Activated T-cell treated with anti-CD3 and anti-CD28 coated beads, Interleukin-2, amount 50 U/mL, for 1 hour (primary cell): ENCODE measurements at regions not wholly inside any gene's neighbourhood (a gene's known extent, or its start where the extent isn't known, plus 50 kb on each side); places are given as distances from the start of the nearest gene placed in this dataset.
"Not testable (repeated sequence)": the region's sequence is repeated elsewhere in the genome, so short reads cannot be mapped to it uniquely, and the experiment has no call there.

ENCODE experiments used
- DNase-seq: peaks from one replicate; pipeline ENCODE4 v3.0.0-alpha.2; 2020

DNA sequence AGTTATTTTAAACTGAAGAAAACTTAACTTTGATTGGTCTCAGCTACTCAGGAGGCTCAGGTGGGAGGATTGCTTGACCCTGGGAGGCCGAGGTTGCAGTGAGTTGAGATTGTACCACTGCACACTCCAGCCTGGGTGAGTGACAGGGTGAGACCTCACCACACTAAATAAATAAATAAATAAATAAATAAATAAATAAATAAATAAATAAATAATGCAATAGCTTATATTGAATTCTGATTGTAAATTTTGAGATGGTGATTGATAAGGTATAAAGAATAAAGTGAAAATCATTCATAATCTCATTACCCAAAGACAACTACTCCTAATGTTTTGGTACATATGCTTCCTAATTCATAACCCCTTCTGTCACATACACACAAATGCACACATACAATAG is 58.1 kb downstream of the TUBA3C start:
- no peak for DNase-seq

DNA sequence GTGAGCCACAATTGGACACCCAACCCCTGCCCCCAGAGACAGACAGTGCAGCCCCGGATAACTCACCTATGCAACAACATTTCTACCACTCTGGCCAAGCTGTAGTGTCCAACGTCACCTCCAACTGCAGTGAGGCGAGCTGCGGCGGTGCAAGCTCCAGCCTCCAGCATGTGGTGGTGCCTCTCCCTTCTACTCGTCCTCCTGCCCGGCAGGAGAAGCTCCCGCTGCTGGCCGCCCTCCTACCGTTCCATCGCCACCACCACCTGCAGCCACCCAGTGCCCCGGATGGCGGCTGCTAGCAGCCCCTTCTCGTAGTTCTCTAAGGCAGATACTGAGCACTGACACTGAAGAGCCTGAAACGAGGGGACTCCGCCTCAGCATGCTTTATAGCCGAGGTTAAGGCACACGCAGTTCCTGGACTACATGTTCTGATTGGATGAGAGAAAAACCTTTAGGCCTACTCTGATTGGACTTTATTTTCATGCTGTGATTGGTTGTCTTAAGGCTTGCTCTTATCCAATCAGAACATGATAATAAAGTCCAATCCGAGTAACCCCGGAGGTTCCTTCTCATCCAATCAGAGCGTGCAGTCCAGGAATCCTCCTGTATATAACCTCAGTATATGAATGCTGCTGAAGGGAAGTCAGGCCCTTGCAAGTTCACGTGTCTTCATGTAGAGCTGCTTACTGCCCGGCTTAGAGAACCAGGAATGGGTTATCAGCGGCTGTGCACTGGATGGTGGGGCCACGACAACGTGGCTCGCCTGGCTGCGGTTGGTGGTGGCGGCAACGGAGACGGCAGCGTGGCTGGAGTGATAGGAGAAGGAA is 63.5 kb downstream of the TUBA3C start:
- DNase-seq = no peak

DNA sequence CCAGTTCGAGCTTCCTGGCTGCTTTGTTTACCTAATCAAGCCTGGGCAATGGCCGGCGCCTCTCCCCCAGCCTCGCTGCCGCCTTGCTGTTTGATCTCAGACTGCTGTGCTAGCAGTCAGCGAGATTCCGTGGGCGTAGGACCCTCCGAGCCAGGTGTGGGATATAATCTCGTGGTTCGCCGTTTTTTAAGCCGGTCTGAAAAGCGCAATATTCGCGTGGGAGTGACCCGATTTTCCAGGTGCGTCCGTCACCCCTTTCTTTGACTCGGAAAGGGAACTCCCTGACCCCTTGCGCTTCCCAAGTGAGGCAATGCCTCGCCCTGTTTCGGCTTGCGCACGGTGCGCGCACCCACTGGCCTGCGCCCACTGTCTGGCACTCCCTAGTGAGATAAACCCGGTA is 72.4 kb downstream of the TUBA3C start:
- not testable (repeated sequence) for DNase-seq

DNA sequence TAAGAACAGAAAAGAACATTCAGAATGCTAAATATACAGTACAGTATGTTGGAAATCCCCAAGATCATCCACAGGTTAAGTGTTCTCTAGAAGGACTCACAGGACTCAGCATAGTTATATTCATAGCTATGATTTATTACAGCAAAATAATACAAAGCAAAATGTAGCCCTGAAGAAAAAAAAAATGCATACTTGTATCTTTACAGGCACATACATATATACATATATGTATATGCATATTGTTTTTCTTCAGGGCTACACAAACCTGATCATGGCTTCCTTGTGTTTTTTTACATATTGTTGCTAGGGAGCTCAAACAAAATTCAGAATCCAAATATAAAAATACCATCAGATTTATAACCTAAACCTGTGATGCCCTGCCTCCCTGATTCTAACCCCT is 78.5 kb downstream of the TUBA3C start:
- DNase-seq = no peak

DNA sequence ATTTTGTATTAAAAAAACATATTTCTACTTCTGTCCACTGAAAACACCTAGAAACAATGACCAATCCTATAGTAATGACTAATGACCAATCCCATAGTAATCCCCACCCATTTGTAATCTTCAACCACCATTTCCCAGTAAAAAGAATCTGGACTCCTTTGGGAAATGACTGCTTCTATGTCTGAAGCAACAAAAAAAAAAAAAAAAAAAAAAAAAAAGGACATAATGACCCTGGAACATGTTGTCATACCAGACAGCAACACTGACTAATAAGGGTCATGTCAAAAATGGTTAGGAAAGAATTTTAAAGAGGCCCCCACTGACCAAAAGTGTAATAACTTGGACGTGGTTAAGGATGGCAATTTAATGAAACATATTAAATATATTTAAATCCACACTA is 88.3 kb downstream of the TUBA3C start:
- no peak for DNase-seq

- no peak for DNase-seq
Measured at GRCh38 chr13:19090495-19090894, 91.1 kb downstream of the TUBA3C start.

DNA sequence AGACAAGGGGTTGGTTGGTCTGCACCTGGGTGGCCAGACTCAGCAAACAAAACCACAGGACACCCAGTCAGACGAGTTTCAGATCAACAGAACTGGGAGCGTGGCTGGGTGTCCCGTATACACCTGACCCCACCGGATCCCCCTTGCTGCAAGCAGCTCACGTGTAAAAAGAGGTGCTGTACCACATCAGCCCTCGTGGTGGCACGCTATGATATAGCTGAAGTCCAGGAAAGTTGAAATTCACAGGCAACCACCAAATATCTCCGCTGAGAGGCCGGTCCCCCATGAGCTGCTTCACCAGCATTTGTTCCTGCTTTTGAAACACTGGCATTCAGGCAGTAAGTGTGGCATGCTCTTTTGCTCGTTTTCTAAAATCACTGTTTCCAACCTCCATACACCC is 92.3 kb downstream of the TUBA3C start:
- DNase-seq = no peak

- DNase-seq = no peak
Measured at GRCh38 chr13:19088416-19088815, 93.2 kb downstream of the TUBA3C start.

- no peak for DNase-seq
Measured at GRCh38 chr13:19085876-19086275, 95.7 kb downstream of the TUBA3C start.

- no peak for DNase-seq
Measured at GRCh38 chr13:19085258-19085657, 96.4 kb downstream of the TUBA3C start.

- no peak for DNase-seq
Measured at GRCh38 chr13:19083340-19083739, 98.3 kb downstream of the TUBA3C start.

GRCh38 chr13:19075418-19075817 is 106.2 kb downstream of the TUBA3C start:
- no peak for DNase-seq

DNA sequence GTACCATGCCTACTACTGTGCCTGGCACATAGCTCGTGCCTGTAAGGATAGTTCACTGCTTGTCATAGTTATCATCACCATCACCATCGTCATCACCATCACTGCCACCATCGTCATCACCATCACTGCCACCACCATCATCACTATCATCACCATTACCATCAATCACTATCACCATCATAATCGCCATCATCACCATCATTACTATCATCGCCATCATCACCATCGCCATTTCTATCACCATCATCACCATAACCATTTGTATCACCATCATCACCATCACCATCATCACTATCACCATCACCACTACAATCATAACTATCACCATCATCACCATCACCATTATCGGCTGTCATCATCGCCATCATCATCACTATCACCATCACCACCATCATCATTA is 107.1 kb downstream of the TUBA3C start:
- DNase-seq = no peak

DNA sequence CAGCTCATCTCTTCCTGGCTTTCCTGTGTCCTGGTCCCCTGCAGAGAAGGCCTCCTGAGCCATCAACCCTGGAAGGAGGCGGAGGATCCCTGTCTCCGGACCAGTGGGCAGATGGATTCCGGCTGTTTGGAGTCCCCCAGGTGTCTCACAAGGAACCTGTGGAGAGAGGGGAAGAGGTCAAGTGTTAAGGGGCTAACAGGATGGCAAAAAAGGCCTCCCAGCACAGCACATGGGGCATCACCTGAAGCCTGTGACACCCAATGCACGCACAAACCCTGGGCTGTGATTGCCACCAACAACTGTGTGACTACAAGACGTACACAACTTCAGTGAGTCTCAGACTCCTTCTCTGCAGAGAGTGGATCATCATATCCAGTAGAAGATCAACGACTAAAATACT is 107.5 kb downstream of the TUBA3C start:
- not testable (repeated sequence) for DNase-seq

DNA sequence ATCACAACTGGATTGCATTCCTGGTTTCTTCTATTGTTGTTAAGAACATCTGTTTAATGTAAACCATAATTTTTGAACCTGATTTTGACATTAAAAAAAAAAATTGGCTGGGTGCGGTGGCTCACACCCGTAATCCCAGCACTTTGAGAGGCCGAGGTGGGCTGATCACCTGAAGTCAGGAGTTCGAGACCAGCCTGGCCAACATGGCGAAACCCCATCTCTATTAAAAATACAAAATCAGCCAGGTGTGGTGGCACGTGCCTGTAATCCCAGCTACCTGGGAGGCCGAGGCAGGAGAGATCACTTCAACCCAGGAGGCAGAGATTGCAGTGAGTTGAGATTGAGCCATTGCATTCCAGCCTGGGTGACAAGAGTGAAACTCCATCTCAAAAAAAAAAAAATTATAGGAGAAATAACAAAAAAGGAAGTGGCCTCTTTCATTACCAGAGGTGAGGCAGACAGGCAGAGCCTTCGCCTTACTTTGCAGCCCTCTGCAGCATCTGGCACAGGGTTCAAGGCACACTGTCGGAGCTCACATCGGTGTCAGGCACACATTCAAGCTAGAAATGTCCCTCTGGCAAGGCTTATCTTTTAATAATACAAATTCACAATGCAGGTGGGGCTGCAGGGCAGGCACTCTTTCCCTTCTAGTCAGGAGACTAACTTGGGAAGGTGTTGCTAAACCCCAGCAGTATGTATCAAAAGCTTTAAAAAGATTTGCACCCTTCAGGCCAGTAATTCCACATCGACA is 108.5 kb downstream of the TUBA3C start:
- not testable (repeated sequence) for DNase-seq

DNA sequence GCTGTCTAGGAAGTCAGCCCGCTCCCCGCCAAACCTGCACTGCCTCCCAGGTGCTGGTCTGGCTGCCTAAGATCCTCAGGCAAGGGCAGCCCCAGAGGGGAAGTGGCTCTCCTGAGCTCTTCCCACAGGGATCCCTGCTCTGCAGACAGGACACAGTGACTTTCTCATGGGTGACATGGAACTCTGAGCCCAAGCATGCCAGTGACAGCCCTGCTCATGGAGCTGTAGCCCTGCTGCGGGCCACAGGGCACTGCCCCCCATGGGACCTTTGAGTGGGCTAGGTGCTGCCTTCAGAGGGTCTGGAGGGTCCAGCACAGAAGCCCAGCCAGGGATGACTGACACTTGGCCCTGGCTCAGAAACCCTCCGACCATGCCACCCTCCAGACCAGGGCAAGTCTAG is 109.1 kb downstream of the TUBA3C start:
- DNase-seq = no peak

- DNase-seq = no peak
Measured at GRCh38 chr13:19071161-19071936, 110.3 kb downstream of the TUBA3C start.

- DNase-seq = no peak
Measured at GRCh38 chr13:19070398-19070735, 111.3 kb downstream of the TUBA3C start.

GRCh38 chr13:19069684-19070397 is 111.8 kb downstream of the TUBA3C start:
- DNase-seq = no peak

DNA sequence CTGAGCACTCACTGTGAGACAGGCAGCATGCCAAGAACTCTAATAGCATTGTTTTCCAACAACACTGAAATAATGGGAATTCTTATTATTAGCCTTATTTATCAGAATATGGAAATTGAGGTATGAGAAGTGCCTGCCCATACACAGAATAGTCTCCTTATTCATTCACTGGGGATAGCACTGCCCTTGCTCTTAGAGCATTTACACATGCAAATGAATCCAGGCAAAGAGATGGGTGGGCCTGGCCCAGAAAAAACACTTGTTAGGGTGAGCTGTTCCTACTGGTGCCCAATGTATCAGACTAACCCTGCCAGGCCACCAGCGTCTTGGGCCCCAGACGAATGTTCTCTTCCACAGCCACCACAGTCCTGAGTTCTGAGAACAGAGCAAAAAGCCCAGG is 112.9 kb downstream of the TUBA3C start:
- no peak for DNase-seq

GRCh38 chr13:19067767-19068166 is 113.9 kb downstream of the TUBA3C start:
- no peak for DNase-seq

DNA sequence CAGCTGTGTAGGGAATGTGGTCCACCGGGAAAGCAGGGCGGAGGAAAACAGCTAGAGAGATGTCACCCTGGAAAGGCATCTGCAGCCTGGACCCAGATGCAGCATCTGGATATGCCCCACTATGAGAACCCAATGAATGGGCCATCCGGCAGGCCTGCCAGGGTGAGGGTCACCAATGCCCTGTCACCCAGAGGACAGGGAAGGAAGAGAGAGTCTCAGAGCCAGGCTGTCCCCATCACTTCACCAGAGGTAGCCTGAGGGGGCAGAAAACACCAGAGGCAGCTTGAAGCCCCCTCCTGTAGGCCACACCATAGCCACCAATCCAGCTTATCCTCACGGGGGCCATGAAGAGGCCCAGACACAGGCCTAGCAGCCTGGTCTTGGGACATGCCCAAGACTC is 118.8 kb downstream of the TUBA3C start:
- DNase-seq = no peak

DNA sequence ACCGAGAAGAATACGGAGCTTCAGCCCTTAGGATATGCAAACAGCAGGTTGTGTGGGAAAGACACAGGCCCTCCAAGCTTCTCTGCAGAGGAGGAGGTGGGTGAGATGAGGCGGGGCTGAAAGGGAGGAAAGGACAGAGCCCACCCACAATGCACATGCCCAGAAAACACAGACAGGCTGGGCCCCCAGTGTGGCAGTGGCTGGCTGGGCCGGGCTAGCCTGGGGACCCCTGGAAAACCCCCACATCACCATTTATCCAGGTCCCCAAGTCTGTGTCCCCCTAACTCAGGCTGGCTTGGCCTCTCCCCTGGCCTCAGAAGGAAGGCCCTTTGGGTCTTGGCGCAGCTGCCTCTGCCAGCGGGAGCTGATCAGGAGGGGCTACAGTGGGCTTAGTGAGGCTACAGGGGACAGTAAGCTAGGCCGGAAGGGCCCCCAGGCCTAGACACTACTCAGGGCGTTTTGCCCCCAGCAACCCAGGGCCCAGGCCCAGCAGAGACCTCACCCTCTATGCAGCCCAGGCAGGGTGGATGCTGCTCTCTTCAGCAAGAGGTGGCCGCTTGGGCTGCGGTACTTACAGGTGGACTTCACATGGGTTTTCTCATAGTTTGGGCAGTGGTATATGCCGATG is 119.5 kb downstream of the TUBA3C start:
- DNase-seq = no peak
